GM13976 (cell line): ENCODE measurements at regions not wholly inside any gene's neighbourhood (a gene's known extent, or its start where the extent isn't known, plus 50 kb on each side); places are given as distances from the start of the nearest gene placed in this dataset.

Source experiments
- DNase-seq: peaks from one replicate; pipeline ENCODE4 v3.0.0; 2012; ENCODE audit warnings: low spot score
- CTCF ChIP-seq: IDR thresholded peaks from 2 replicates; pipeline ENCODE4 v1.5.1; 2012; ENCODE audit warnings: borderline replicate concordance, mild to moderate bottlenecking; ENCODE audit not compliant: insufficient read depth; ENCODE audit errors: extremely low read depth, missing control alignments, control extremely low read depth
- in situ Hi-C: fragments of 300-500 bp; cut with MboI; formaldehyde crosslinking; loops from one replicate; pipeline ENCODE4 v1.12.0; 2022; ENCODE audit warnings: low sequenced_read_pairs, mixed read lengths, inconsistent platforms; ENCODE audit not compliant: unreplicated experiment

DNA sequence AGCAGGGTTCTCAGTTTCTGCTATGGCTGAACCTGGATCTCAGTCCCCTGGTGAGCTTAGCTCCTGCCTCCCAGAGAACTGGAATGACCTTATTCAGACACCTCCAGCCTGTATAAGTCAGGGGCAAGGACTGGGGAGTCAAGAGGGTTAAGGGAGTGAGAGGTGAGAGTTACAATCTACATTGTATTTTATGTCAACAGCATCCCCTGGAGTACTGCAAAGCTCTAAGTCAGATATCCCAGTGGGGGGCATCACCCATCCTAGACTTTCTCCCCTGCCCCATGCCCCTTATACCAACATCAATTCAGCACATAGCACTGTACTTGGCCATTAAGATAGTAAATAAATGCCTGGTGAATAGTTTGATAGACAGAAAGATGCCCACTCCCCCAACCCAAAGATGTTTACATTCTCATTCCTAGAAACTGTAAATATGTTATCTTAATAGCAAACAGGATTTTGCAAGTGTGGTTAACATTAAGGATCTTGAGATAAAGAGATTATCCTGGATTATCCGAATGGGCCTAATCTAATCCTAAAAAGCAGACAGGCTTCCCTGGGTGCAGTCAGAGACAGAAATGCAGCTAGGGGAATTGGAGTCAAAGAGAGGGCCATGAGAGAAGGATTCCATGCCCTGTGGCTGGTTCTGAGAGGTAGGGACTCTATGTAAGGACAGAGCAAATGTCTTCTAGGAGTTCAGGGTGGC is 132.3 kb upstream of the RASGRP1 start:
- in situ Hi-C loops = loop anchor here (10.0 to 25.0 kb wide), 2 partner anchors 252 to 685 kb away; no protein-coding TSS in a partner anchor
- no peak for TF ChIP-seq CTCF
- no peak for DNase-seq

DNA sequence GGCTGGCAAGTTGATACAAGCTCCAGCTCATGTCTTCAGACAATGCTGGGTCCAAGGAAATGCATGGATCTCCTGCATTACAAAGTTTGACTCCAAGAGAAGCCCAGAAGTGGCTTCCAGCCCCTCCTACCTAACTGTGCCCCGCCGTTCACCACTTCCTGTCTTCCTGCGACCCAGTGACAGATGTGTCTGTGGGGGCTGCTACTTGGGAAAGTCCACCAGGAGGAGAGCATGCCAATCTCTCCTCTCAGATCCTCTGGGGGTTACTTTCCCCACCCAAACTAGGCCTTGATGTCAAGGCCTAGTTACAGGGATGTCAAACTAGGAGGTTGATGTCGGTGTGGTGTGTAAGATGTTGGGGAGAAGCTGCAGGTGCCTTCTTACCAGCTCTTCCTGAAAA is 133.6 kb upstream of the RASGRP1 start:
- no peak for TF ChIP-seq CTCF
- no peak for DNase-seq
- in situ Hi-C loops = loop anchor here (10.0 to 25.0 kb wide), 2 partner anchors 253 to 686 kb away; no protein-coding TSS in a partner anchor

- peak; percentile 55 for DNase-seq
- in situ Hi-C loops = loop anchor here (10.0 to 25.0 kb wide), 4 partner anchors 255 to 1038 kb away; partner anchors contain the start of gene THBS1
- TF ChIP-seq CTCF = peak; percentile 79
Observed at GRCh38 chr15:38699633-38700230, 135.1 kb upstream of the RASGRP1 start.

- in situ Hi-C loops = loop anchor here (25.0 kb wide), 2 partner anchors 886 to 1036 kb away; partner anchors contain the start of gene THBS1
- no peak for DNase-seq
- TF ChIP-seq CTCF = no peak
Observed at GRCh38 chr15:38701149-38701548, 136.5 kb upstream of the RASGRP1 start.

GRCh38 chr15:38702178-38702912 is 137.7 kb upstream of the RASGRP1 start:
- in situ Hi-C loops = loop anchor here (25.0 kb wide), 2 partner anchors 885 to 1035 kb away; partner anchors contain the start of gene THBS1
- DNase-seq = no peak
- no peak for TF ChIP-seq CTCF
